Hepatocyte (in vitro differentiated cells): ENCODE measurements at regions not wholly inside any gene's neighbourhood (a gene's known extent, or its start where the extent isn't known, plus 50 kb on each side); places are given as distances from the start of the nearest gene placed in this dataset.
A peak's percentile ranks its signal among the peaks of the same experiment; 100 is the strongest.

Experiments used
- CTCF ChIP-seq: fragments of 200-600 bp; sonication (generic); IDR thresholded peaks from 2 replicates; pipeline ENCODE4 v1.5.1; 2016; ENCODE audit warnings: antibody characterized with exemption, mild to moderate bottlenecking; ENCODE audit not compliant: poor library complexity
- EZH2 ChIP-seq: fragments of 200-600 bp; sonication (generic); IDR thresholded peaks from 2 replicates; pipeline ENCODE4 v1.6.1; 2016; ENCODE audit warnings: antibody characterized with exemption, mild to moderate bottlenecking, borderline replicate concordance
- EZH2phosphoT487 ChIP-seq: fragments of 200-600 bp; sonication (generic); IDR thresholded peaks from one replicate; pipeline ENCODE4 v1.6.1; 2018; ENCODE audit warnings: antibody characterized with exemption, mild to moderate bottlenecking, low read depth, moderate library complexity; ENCODE audit not compliant: unreplicated experiment, severe bottlenecking

DNA sequence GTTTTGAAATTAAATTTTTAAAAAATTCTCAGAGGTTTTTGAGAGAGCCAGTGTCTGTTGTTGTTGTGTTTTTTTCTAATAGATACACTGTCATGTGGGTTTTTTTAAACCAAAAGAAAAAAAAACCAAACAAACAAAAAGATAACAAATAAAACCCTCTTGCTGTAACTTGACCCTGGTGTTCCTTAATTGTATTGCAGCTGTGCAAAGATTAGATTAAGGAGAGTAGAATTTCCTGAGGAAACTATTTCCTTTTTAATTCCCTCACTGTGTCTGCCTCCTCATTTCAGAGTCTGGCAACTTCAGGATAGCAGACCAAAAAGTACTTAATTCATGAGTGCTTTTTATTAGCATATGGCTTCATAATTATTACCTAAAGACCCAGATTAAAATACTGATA is 281.9 kb downstream of the EPM2A start:
- TF ChIP-seq CTCF: peak; percentile 15
- no peak for TF ChIP-seq EZH2
- no peak for TF ChIP-seq EZH2phosphoT487
